ENCODE measurements at regions not wholly inside any gene's neighbourhood (a gene's known extent, or its start where the extent isn't known, plus 50 kb on each side); places are given as distances from the start of the nearest gene placed in this dataset.

DNA sequence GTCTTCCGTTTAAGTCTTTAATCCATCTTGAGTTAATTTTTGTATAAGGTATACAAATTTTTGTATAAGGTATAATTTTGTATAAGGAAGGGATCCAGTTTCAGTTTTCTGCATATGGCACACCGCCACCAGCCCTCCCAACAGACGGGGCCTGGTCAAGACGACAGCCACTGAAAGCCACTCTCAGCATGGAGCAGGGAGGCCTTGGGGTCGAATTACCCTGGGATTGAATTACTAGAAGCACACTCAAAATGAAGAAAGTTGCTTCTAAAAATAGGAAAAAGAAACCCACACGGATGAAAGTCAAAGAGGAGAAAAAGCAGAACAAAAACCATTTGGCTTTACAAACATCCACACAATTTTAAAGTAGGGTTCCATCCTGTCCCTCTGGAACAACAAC lies 586.2 kb upstream of the ADAMTS16 start:
- Mint-ChIP-seq H3K36me3 (ENCODE audit: low read depth) (no peaks in the 10 kb centered on the region), H3K4me3 (no peak overlapping the region), H3K27me3 (no peaks in the 10 kb centered on the region), H3K4me1 (ENCODE audit: low read depth) (no peaks in the 10 kb centered on the region), H3K27ac (no peak overlapping the region), H3K9me3 (peaks cover 6% of the 10 kb centered on the region)
- intact Hi-C loops (cut with micrococcal nuclease), result no loop called here

DNA sequence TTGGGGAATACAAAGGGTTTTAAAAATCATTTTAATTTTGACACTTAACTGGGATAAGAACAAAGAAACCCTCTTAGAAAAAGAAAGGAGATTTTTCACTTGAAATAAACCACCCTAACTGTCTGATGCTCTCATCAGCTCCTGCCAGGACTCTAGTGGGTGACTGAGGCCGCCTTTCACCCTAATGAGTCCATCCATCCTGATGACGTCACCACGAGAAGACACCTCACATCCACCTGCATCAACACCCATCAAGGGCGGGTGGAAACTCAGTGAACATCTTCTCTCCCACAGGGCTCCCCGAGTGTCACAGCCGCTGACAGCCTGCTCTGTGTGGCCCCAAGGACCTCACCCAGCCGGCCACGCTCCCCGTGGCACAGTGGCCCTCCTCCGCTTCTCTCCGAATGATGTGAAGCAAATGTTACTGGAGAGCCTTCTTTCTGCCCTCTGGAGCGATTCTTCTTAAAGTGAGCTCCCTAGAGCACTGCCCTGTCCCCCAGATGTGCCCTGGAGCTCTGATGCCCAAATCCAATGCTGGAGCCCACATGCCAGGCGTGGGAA lies 584.3 kb upstream of the ADAMTS16 start:
- no peak overlapping the region for H3K27ac Mint-ChIP-seq
- intact Hi-C loops (cut with micrococcal nuclease), result no loop called here
- H3K4me3 Mint-ChIP-seq, result no peak overlapping the region
- no peaks in the 10 kb centered on the region for H3K4me1 Mint-ChIP-seq (ENCODE audit: low read depth)
- H3K27me3 Mint-ChIP-seq, result no peaks in the 10 kb centered on the region
- H3K9me3 Mint-ChIP-seq, result peaks cover 13% of the 10 kb centered on the region
- H3K36me3 Mint-ChIP-seq (ENCODE audit: low read depth), result no peaks in the 10 kb centered on the region

- intact Hi-C loops (cut with micrococcal nuclease), result no loop called here
- Mint-ChIP-seq H3K4me1 (ENCODE audit: low read depth) (no peaks in the 10 kb centered on the region), H3K4me3 (no peak overlapping the region), H3K9me3 (peaks cover 19% of the 10 kb centered on the region), H3K27ac (no peak overlapping the region), H3K36me3 (ENCODE audit: low read depth) (no peaks in the 10 kb centered on the region), H3K27me3 (no peaks in the 10 kb centered on the region)
Observed at GRCh38 chr5:4561403-4561802, 578.7 kb upstream of the ADAMTS16 start.

DNA sequence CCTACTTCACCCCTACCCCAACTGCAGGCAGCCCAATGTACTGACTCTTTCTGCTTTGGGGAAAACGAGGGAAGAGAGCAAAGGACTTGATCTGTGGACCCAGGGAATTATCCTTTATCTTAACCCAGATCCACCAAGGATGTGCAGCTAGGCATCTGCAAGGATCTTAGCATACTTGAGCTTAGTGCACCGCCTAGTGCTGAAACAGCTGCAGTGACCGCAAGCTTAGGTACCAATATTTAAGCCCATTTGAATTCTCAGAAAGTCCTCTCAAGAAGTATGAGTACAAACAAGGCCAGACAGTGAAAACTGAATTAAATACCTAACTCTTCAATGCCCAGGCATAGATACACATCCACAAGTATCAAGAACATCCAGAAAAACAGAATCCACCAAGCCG lies 576.7 kb upstream of the ADAMTS16 start:
- Mint-ChIP-seq H3K4me3 (no peak overlapping the region), H3K4me1 (ENCODE audit: low read depth) (no peaks in the 10 kb centered on the region), H3K27me3 (no peaks in the 10 kb centered on the region), H3K36me3 (ENCODE audit: low read depth) (no peaks in the 10 kb centered on the region), H3K27ac (no peak overlapping the region), H3K9me3 (peaks cover 19% of the 10 kb centered on the region)
- intact Hi-C loops (cut with micrococcal nuclease), result no loop called here

DNA sequence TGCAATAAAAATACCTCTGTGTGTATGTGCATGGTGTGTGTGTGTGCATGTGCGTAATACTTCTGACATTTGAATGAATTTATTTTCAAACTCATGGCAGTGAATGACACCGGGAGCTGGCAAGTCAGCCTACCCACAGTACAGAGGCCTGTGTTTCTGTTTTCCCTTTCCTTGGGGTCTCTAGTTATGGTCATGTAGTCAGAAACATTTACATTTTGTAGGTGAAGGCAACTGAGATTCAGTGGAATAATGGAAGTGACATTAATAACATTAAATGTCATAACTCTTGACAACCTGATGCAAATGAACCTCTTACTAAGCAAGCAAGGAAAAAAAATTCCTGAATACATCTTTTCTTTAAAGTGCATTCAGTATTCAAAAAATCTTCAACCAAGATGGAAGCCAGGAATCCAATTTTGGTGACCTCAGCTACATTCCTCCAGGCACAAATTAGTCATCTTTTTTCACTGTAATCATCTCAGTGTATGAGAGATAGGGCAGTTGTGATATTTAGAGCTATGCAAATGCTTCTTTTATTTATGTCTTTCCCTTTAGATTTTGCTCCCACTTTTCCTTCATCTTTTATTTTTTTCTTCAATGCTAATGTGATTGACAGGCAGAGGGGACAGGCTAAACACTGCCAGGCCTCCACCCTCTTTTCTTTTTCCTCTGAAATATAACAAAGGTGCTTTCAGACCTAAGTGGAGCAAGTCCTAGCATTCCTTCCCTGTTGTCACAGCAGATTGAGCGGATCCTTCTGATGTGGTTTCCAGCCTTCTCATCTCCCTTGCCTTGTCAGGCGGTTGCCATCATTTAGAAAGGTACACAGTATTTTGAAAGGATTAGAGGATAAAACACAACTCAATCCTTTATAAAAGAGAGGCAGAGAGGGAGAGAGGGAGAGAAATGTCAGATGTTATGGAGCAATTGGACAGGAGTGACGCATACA lies 569.8 kb upstream of the ADAMTS16 start:
- intact Hi-C loops (cut with micrococcal nuclease), result no loop called here
- Mint-ChIP-seq H3K4me1 (ENCODE audit: low read depth) (no peaks in the 10 kb centered on the region), H3K9me3 (peaks cover 6% of the 10 kb centered on the region)

GRCh38 chr5:4571248-4571948 lies 568.7 kb upstream of the ADAMTS16 start:
- peaks cover 6% of the 10 kb centered on the region for H3K9me3 Mint-ChIP-seq
- no peaks in the 10 kb centered on the region for H3K4me1 Mint-ChIP-seq (ENCODE audit: low read depth)
- no peak overlapping the region for H3K27ac Mint-ChIP-seq
- H3K4me3 Mint-ChIP-seq, result no peak overlapping the region
- no peaks in the 10 kb centered on the region for H3K36me3 Mint-ChIP-seq (ENCODE audit: low read depth)
- H3K27me3 Mint-ChIP-seq, result no peaks in the 10 kb centered on the region
- intact Hi-C loops (cut with micrococcal nuclease), result no loop called here

More for the DNA sequence above, 569.8 kb upstream of the ADAMTS16 start:
- Mint-ChIP-seq H3K27me3 (no peaks in the 10 kb centered on the region), H3K4me3 (no peak overlapping the region), H3K36me3 (ENCODE audit: low read depth) (no peaks in the 10 kb centered on the region), H3K27ac (no peak overlapping the region)

GRCh38 chr5:4572311-4573100 lies 567.6 kb upstream of the ADAMTS16 start:
- Mint-ChIP-seq H3K36me3 (ENCODE audit: low read depth) (no peaks in the 10 kb centered on the region), H3K9me3 (peaks cover 6% of the 10 kb centered on the region), H3K27ac (no peak overlapping the region), H3K27me3 (no peaks in the 10 kb centered on the region), H3K4me1 (ENCODE audit: low read depth) (no peaks in the 10 kb centered on the region), H3K4me3 (no peak overlapping the region)
- intact Hi-C loops (cut with micrococcal nuclease), result no loop called here

DNA sequence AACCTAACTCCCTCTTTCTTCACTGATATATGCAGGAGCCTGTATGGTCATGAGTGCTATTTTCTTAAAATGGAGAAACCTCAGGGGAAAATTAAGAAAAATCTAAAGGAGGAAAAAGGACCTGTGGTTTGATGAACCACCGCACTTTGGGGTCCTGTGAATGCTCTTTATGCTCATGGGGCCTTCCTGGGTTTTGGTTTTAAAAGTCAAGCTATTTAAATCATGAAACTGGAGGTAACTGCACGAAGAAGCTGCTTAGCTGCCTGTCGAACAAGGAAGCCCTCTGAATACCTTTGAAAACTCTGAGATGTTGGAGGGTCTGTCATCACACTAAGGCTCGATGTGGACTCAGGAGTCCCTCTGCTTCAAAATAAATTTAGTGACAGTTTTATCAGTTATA lies 564.5 kb upstream of the ADAMTS16 start:
- Mint-ChIP-seq H3K27ac (no peak overlapping the region), H3K4me1 (ENCODE audit: low read depth) (no peaks in the 10 kb centered on the region), H3K9me3 (peaks cover 19% of the 10 kb centered on the region), H3K4me3 (no peak overlapping the region), H3K36me3 (ENCODE audit: low read depth) (no peaks in the 10 kb centered on the region), H3K27me3 (no peaks in the 10 kb centered on the region)
- intact Hi-C loops (cut with micrococcal nuclease), result no loop called here

DNA sequence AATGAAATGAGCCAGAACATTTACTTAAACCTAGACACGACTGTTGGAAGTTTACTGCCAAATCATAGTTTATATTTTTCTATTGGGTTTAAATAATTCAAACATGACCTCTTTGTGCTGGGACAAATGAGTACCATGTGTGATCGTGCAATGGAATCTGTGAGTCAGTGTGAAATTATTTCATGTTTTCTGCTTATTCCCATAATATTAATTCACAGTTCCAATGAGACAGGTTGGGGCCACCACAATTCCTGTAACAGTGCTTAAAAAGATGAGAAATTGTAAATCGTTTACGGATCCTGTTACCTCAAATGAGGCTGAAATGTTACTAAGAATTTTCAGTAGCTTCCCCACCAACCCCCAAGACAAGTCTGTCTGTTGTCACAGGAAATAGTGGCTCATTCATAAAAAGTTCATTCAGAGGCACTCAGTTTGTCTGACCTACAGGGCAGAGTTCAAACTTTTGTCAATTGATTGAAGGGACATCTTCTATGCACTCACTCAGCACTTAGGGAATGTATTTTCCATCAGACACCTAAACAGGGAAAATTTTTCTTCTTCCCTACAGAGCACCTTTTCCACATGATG lies 563.9 kb upstream of the ADAMTS16 start:
- peaks cover 26% of the 10 kb centered on the region for H3K9me3 Mint-ChIP-seq
- intact Hi-C loops (cut with micrococcal nuclease), result no loop called here
- H3K4me3 Mint-ChIP-seq, result no peak overlapping the region
- no peaks in the 10 kb centered on the region for H3K27me3 Mint-ChIP-seq
- H3K36me3 Mint-ChIP-seq (ENCODE audit: low read depth), result no peaks in the 10 kb centered on the region
- H3K27ac Mint-ChIP-seq, result no peak overlapping the region
- no peaks in the 10 kb centered on the region for H3K4me1 Mint-ChIP-seq (ENCODE audit: low read depth)

GRCh38 chr5:4576908-4577307 lies 563.2 kb upstream of the ADAMTS16 start:
- intact Hi-C loops (cut with micrococcal nuclease), result no loop called here
- no peaks in the 10 kb centered on the region for H3K27me3 Mint-ChIP-seq
- H3K4me1 Mint-ChIP-seq (ENCODE audit: low read depth), result no peaks in the 10 kb centered on the region
- no peaks in the 10 kb centered on the region for H3K36me3 Mint-ChIP-seq (ENCODE audit: low read depth)
- peaks cover 32% of the 10 kb centered on the region for H3K9me3 Mint-ChIP-seq
- no peak overlapping the region for H3K27ac Mint-ChIP-seq
- no peak overlapping the region for H3K4me3 Mint-ChIP-seq

GRCh38 chr5:4579679-4580078 lies 560.5 kb upstream of the ADAMTS16 start:
- H3K9me3 Mint-ChIP-seq, result peaks cover 27% of the 10 kb centered on the region
- H3K27ac Mint-ChIP-seq, result no peak overlapping the region
- no peaks in the 10 kb centered on the region for H3K36me3 Mint-ChIP-seq (ENCODE audit: low read depth)
- H3K4me3 Mint-ChIP-seq, result no peak overlapping the region
- no peaks in the 10 kb centered on the region for H3K27me3 Mint-ChIP-seq
- intact Hi-C loops (cut with micrococcal nuclease), result no loop called here
- H3K4me1 Mint-ChIP-seq (ENCODE audit: low read depth), result no peaks in the 10 kb centered on the region

DNA sequence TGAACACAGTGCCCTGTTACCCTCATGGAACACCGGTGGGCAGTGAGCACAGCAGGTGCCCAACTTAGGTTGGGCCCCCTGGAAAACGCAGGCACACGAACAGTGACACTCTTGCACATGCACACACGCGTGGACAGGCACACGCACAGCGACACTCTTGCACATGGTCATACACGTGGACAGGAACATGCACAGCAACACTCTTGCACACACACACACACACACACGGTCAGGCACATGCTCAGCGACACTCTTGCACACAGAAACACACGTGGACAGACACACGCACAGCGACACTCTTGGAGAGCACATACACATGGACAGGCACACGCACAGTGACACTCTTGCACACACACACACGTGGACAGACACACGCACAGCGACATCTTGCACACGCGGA lies 559.4 kb upstream of the ADAMTS16 start:
- intact Hi-C loops (cut with micrococcal nuclease), result no loop called here
- Mint-ChIP-seq H3K27ac (no peak overlapping the region), H3K27me3 (no peaks in the 10 kb centered on the region), H3K9me3 (peaks cover 27% of the 10 kb centered on the region), H3K4me1 (ENCODE audit: low read depth) (no peaks in the 10 kb centered on the region), H3K36me3 (ENCODE audit: low read depth) (no peaks in the 10 kb centered on the region), H3K4me3 (no peak overlapping the region)

GRCh38 chr5:4581289-4581688 lies 558.8 kb upstream of the ADAMTS16 start:
- Mint-ChIP-seq H3K4me3 (no peak overlapping the region), H3K36me3 (ENCODE audit: low read depth) (no peaks in the 10 kb centered on the region), H3K9me3 (peaks cover 32% of the 10 kb centered on the region), H3K27me3 (no peaks in the 10 kb centered on the region), H3K4me1 (ENCODE audit: low read depth) (no peaks in the 10 kb centered on the region), H3K27ac (no peak overlapping the region)
- intact Hi-C loops (cut with micrococcal nuclease), result no loop called here
